GM20431 (cell line): ENCODE measurements at regions not wholly inside any gene's neighbourhood (a gene's known extent, or its start where the extent isn't known, plus 50 kb on each side); places are given as distances from the start of the nearest gene placed in this dataset.
"Not testable (repeated sequence)": the region's sequence is repeated elsewhere in the genome, so short reads cannot be mapped to it uniquely, and the experiment has no call there.

Experiments used
- in situ Hi-C: fragments of 300-500 bp; cut with MseI, MboI; formaldehyde crosslinking; loops from one replicate; pipeline ENCODE4 v1.15.0; 2020; ENCODE audit warnings: low sequenced_read_pairs; ENCODE audit not compliant: unreplicated experiment

- in situ Hi-C loops, result no loop called here
Measured at GRCh38 chr10:90089719-90090118, 388.3 kb downstream of the KIF20B start.

GRCh38 chr10:90096196-90096595, 394.8 kb downstream of the KIF20B start:
- in situ Hi-C loops, result no loop called here

GRCh38 chr10:90107581-90107980, 406.2 kb downstream of the KIF20B start:
- in situ Hi-C loops, result not testable (repeated sequence)

- in situ Hi-C loops, result no loop called here
Measured at GRCh38 chr10:90111671-90112070, 410.3 kb downstream of the KIF20B start.

- in situ Hi-C loops, result no loop called here
Measured at GRCh38 chr10:90112681-90113080, 411.3 kb downstream of the KIF20B start.

- in situ Hi-C loops, result not testable (repeated sequence)
Measured at GRCh38 chr10:90118567-90118966, 417.2 kb downstream of the KIF20B start.

GRCh38 chr10:90119631-90120280, 418.4 kb downstream of the KIF20B start:
- in situ Hi-C loops, result not testable (repeated sequence)

GRCh38 chr10:90125456-90126255, 424.3 kb downstream of the KIF20B start:
- in situ Hi-C loops, result loop anchor here (25.0 kb wide), 1 partner anchor 338 kb away; no protein-coding TSS in a partner anchor

GRCh38 chr10:90126256-90126595, 424.8 kb downstream of the KIF20B start:
- in situ Hi-C loops, result loop anchor here (25.0 kb wide), 1 partner anchor 339 kb away; no protein-coding TSS in a partner anchor

GRCh38 chr10:90130321-90131086, 429.1 kb downstream of the KIF20B start:
- in situ Hi-C loops, result loop anchor here (25.0 kb wide), 1 partner anchor 343 kb away; no protein-coding TSS in a partner anchor

GRCh38 chr10:90133606-90134005, 432.2 kb downstream of the KIF20B start:
- in situ Hi-C loops, result loop anchor here (25.0 kb wide), 1 partner anchor 346 kb away; no protein-coding TSS in a partner anchor

GRCh38 chr10:90136731-90137316, 435.4 kb downstream of the KIF20B start:
- in situ Hi-C loops, result loop anchor here (25.0 kb wide), 1 partner anchor 350 kb away; no protein-coding TSS in a partner anchor

GRCh38 chr10:90138844-90139243, 437.5 kb downstream of the KIF20B start:
- in situ Hi-C loops, result loop anchor here (25.0 kb wide), 1 partner anchor 352 kb away; no protein-coding TSS in a partner anchor

- in situ Hi-C loops, result loop anchor here (25.0 kb wide), 1 partner anchor 354 kb away; no protein-coding TSS in a partner anchor
Measured at GRCh38 chr10:90141791-90142190, 440.4 kb downstream of the KIF20B start.

- in situ Hi-C loops, result loop anchor here (25.0 kb wide), 1 partner anchor 357 kb away; no protein-coding TSS in a partner anchor
Measured at GRCh38 chr10:90143937-90144336, 442.5 kb downstream of the KIF20B start.

- in situ Hi-C loops, result loop anchor here (25.0 kb wide), 1 partner anchor 361 kb away; no protein-coding TSS in a partner anchor
Measured at GRCh38 chr10:90148116-90148855, 446.9 kb downstream of the KIF20B start.

- in situ Hi-C loops, result loop anchor here (25.0 kb wide), 1 partner anchor 362 kb away; no protein-coding TSS in a partner anchor
Measured at GRCh38 chr10:90149563-90149962, 448.2 kb downstream of the KIF20B start.

GRCh38 chr10:90162271-90162853, 461.0 kb downstream of the KIF20B start:
- in situ Hi-C loops, result no loop called here
